ENCODE measurements at regions not wholly inside any gene's neighbourhood (a gene's known extent, or its start where the extent isn't known, plus 50 kb on each side); places are given as distances from the start of the nearest gene placed in this dataset.

DNA sequence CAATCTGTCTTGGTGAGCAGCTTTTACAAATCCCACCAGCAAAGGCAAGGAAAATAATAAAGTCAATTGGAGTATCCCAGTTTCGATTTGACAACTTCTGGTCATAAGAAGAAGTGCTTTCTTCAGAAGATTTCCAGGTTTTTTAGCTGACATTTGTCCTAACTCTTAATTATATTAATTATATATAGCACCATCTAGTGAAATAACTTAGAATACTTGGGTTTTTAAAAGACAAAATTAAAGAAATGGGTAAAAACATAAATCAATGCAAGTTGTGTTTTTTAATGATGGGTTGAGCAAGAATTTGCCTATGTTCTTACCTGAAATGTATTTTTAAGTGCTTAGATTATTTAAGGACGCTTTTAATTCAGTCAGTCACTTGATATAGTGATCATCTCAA is 421.8 kb downstream of the ACTL7B start:
- H3K27ac Mint-ChIP-seq: no peak overlapping the region
- no peak overlapping the region for H2AFZ ChIP-seq
- no peaks in the 10 kb centered on the region for H4K20me1 ChIP-seq (replicated peaks; ENCODE audit: insufficient read depth)
- no peak overlapping the region for H3K27ac ChIP-seq (ENCODE audit: low read depth)
- no peaks in the 10 kb centered on the region for H3F3A ChIP-seq (replicated peaks; ENCODE audit: low read depth)
- H3K4me3 Mint-ChIP-seq: no peak overlapping the region
- peaks cover 6% of the 10 kb centered on the region; the same call in 2 of the 3 replicates for H3K36me3 Mint-ChIP-seq (ENCODE audit: low read depth)
- DNase-seq (ENCODE audit: low spot score) (no peak), ATAC-seq (no peak)
- no peaks in the 10 kb centered on the region for H3K27me3 Mint-ChIP-seq (ENCODE audit: insufficient read depth, low read depth, poor library complexity)
- no peak overlapping the region for H3K4me2 ChIP-seq
- H3K27me3 ChIP-seq (ENCODE audit: insufficient read depth): no peaks in the 10 kb centered on the region
- H3K4me1 Mint-ChIP-seq: no peaks in the 10 kb centered on the region
- H3K79me2 ChIP-seq (replicated peaks; ENCODE audit: insufficient read depth): no peaks in the 10 kb centered on the region
- H3K9me2 ChIP-seq (ENCODE audit: insufficient read depth): no peaks in the 10 kb centered on the region; the same call in 1 of the 2 replicates
- no peak for TF ChIP-seq ZNF331 (CRISPR knock-in tag; IDR thresholded peaks at IDR 0.05; ENCODE audit: low read depth)
- TF ChIP-seq, protein P1, sequence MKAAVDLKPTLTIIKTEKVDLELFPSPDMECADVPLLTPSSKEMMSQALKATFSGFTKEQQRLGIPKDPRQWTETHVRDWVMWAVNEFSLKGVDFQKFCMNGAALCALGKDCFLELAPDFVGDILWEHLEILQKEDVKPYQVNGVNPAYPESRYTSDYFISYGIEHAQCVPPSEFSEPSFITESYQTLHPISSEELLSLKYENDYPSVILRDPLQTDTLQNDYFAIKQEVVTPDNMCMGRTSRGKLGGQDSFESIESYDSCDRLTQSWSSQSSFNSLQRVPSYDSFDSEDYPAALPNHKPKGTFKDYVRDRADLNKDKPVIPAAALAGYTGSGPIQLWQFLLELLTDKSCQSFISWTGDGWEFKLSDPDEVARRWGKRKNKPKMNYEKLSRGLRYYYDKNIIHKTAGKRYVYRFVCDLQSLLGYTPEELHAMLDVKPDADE (IDR thresholded peaks at IDR 0.05): no peak
- TF ChIP-seq, protein P2, sequence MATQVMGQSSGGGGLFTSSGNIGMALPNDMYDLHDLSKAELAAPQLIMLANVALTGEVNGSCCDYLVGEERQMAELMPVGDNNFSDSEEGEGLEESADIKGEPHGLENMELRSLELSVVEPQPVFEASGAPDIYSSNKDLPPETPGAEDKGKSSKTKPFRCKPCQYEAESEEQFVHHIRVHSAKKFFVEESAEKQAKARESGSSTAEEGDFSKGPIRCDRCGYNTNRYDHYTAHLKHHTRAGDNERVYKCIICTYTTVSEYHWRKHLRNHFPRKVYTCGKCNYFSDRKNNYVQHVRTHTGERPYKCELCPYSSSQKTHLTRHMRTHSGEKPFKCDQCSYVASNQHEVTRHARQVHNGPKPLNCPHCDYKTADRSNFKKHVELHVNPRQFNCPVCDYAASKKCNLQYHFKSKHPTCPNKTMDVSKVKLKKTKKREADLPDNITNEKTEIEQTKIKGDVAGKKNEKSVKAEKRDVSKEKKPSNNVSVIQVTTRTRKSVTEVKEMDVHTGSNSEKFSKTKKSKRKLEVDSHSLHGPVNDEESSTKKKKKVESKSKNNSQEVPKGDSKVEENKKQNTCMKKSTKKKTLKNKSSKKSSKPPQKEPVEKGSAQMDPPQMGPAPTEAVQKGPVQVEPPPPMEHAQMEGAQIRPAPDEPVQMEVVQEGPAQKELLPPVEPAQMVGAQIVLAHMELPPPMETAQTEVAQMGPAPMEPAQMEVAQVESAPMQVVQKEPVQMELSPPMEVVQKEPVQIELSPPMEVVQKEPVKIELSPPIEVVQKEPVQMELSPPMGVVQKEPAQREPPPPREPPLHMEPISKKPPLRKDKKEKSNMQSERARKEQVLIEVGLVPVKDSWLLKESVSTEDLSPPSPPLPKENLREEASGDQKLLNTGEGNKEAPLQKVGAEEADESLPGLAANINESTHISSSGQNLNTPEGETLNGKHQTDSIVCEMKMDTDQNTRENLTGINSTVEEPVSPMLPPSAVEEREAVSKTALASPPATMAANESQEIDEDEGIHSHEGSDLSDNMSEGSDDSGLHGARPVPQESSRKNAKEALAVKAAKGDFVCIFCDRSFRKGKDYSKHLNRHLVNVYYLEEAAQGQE (IDR thresholded peaks at IDR 0.05; ENCODE audit: unreplicated experiment): no peak
- TF ChIP-seq EZH2phosphoT487 (IDR thresholded peaks at IDR 0.05; ENCODE audit: unreplicated experiment): no peak
- no peak for TF ChIP-seq EZH2 (IDR thresholded peaks at IDR 0.05; ENCODE audit: low read depth, unreplicated experiment)
- TF ChIP-seq, protein P3, sequence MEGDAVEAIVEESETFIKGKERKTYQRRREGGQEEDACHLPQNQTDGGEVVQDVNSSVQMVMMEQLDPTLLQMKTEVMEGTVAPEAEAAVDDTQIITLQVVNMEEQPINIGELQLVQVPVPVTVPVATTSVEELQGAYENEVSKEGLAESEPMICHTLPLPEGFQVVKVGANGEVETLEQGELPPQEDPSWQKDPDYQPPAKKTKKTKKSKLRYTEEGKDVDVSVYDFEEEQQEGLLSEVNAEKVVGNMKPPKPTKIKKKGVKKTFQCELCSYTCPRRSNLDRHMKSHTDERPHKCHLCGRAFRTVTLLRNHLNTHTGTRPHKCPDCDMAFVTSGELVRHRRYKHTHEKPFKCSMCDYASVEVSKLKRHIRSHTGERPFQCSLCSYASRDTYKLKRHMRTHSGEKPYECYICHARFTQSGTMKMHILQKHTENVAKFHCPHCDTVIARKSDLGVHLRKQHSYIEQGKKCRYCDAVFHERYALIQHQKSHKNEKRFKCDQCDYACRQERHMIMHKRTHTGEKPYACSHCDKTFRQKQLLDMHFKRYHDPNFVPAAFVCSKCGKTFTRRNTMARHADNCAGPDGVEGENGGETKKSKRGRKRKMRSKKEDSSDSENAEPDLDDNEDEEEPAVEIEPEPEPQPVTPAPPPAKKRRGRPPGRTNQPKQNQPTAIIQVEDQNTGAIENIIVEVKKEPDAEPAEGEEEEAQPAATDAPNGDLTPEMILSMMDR (conservative IDR thresholded peaks at IDR 0.05; ENCODE audit: low read depth in 2 of 2): no peak
- TF ChIP-seq, protein P4, sequence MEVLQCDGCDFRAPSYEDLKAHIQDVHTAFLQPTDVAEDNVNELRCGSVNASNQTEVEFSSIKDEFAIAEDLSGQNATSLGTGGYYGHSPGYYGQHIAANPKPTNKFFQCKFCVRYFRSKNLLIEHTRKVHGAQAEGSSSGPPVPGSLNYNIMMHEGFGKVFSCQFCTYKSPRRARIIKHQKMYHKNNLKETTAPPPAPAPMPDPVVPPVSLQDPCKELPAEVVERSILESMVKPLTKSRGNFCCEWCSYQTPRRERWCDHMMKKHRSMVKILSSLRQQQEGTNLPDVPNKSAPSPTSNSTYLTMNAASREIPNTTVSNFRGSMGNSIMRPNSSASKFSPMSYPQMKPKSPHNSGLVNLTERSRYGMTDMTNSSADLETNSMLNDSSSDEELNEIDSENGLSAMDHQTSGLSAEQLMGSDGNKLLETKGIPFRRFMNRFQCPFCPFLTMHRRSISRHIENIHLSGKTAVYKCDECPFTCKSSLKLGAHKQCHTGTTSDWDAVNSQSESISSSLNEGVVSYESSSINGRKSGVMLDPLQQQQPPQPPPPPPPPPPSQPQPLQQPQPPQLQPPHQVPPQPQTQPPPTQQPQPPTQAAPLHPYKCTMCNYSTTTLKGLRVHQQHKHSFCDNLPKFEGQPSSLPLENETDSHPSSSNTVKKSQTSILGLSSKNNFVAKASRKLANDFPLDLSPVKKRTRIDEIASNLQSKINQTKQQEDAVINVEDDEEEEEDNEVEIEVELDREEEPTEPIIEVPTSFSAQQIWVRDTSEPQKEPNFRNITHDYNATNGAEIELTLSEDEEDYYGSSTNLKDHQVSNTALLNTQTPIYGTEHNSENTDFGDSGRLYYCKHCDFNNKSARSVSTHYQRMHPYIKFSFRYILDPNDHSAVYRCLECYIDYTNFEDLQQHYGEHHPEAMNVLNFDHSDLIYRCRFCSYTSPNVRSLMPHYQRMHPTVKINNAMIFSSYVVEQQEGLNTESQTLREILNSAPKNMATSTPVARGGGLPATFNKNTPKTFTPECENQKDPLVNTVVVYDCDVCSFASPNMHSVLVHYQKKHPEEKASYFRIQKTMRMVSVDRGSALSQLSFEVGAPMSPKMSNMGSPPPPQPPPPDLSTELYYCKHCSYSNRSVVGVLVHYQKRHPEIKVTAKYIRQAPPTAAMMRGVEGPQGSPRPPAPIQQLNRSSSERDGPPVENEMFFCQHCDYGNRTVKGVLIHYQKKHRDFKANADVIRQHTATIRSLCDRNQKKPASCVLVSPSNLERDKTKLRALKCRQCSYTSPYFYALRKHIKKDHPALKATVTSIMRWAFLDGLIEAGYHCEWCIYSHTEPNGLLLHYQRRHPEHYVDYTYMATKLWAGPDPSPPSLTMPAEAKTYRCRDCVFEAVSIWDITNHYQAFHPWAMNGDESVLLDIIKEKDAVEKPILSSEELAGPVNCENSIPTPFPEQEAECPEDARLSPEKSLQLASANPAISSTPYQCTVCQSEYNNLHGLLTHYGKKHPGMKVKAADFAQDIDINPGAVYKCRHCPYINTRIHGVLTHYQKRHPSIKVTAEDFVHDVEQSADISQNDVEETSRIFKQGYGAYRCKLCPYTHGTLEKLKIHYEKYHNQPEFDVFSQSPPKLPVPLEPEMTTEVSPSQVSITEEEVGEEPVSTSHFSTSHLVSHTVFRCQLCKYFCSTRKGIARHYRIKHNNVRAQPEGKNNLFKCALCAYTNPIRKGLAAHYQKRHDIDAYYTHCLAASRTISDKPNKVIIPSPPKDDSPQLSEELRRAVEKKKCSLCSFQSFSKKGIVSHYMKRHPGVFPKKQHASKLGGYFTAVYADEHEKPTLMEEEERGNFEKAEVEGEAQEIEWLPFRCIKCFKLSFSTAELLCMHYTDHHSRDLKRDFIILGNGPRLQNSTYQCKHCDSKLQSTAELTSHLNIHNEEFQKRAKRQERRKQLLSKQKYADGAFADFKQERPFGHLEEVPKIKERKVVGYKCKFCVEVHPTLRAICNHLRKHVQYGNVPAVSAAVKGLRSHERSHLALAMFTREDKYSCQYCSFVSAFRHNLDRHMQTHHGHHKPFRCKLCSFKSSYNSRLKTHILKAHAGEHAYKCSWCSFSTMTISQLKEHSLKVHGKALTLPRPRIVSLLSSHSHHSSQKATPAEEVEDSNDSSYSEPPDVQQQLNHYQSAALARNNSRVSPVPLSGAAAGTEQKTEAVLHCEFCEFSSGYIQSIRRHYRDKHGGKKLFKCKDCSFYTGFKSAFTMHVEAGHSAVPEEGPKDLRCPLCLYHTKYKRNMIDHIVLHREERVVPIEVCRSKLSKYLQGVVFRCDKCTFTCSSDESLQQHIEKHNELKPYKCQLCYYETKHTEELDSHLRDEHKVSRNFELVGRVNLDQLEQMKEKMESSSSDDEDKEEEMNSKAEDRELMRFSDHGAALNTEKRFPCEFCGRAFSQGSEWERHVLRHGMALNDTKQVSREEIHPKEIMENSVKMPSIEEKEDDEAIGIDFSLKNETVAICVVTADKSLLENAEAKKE (CRISPR knock-in tag; IDR thresholded peaks at IDR 0.05): no peak
- TF ChIP-seq JUNB (IDR thresholded peaks at IDR 0.05; ENCODE audit: unreplicated experiment): no peak
- no peak for TF ChIP-seq CREB1 (CRISPR knock-in tag; IDR thresholded peaks at IDR 0.05; ENCODE audit: low read depth)
- TF ChIP-seq NANOG (IDR thresholded peaks at IDR 0.05; ENCODE audit: borderline replicate concordance): no peak
- no peak for TF ChIP-seq POLR2AphosphoS5 (IDR thresholded peaks at IDR 0.05; ENCODE audit: low read depth)
- no peak for TF ChIP-seq ZNF114 (CRISPR knock-in tag; IDR thresholded peaks at IDR 0.05)
- no peak for TF ChIP-seq STAT1 (IDR thresholded peaks at IDR 0.05; ENCODE audit: unreplicated experiment)
- H3K4me3 ChIP-seq: no peak overlapping the region
- H3K9me3 Mint-ChIP-seq: peaks cover 9% of the 10 kb centered on the region
- no peaks in the 10 kb centered on the region for H3K36me3 ChIP-seq (ENCODE audit: insufficient read depth)
- no peaks in the 10 kb centered on the region for H3K4me1 ChIP-seq (ENCODE audit: insufficient read depth)

Measured in GM23338 (cell line).